K562 (cell line): ENCODE measurements at regions not wholly inside any gene's neighbourhood (a gene's known extent, or its start where the extent isn't known, plus 50 kb on each side); places are given as distances from the start of the nearest gene placed in this dataset.

ENCODE experiments used
- ATAC-seq: fragments of 200-7000 bp; cut with Tn5 transposase; 3 replicates; pipeline ENCODE4 v1.9.1; 2020; ENCODE audit warnings: moderate library complexity
- BruUV-seq: library from RNA; stranded (reverse); fragments of 400-500 nt; replicated peaks from 2 replicates; lab custom pipeline; 2021; lab: Mats Ljungman, UMichigan
- CTCF ChIA-PET: fragments of 300-600 bp; formaldehyde crosslinking; extraction: SDS; loops from one replicate; lab custom pipeline; 2021; ENCODE audit warnings: low intra/inter-chr PET ratio; lab: Yijun Ruan, JAX
- POLR2A ChIA-PET: fragments of 300-600, 350-650 bp; sonication (Branson Sonifier 250); formaldehyde crosslinking; extraction: SDS; loops from one replicate; lab custom pipeline; 2021; ENCODE audit warnings: antibody characterized with exemption, inconsistent platforms; lab: Yijun Ruan, JAX
- DNase-seq, 4 experiments: peaks; one replicate each; pipeline versions ENCODE4 v3.0.0 to v3.0.0-alpha.2; 2011 to 2018; ENCODE audit warnings: low spot score in 3 of 4, mixed read lengths in 3 of 4; ENCODE audit errors: extremely low read depth in 1 of 4
- FAIRE-seq: peaks from 2 replicates; lab custom pipeline; 2011; peaks lifted over from hg19 to GRCh38; lab: Jason Lieb, UNC
- H2AFZ ChIP-seq: 2 replicates; pipeline ENCODE4 v1.6.0; 2011; ENCODE audit warnings: low read depth, low read length, control low read depth, inconsistent platforms
- H3K27ac ChIP-seq: fragments of 200-600 bp; 3 replicates; pipeline ENCODE4 v1.8.0; 2011; ENCODE audit warnings: low read depth, mild to moderate bottlenecking, control low read depth, inconsistent platforms, low read length, moderate library complexity, mixed read lengths; ENCODE audit errors: extremely low read depth
- H3K27me3 ChIP-seq, 2 experiments: fragments of 300-600 bp in 1 of 2; 2 replicates in 1 of 2; 3 replicates in 1 of 2; pipeline versions ENCODE4 v1.6.0 to v1.8.0; 2011; ENCODE audit warnings: inconsistent platforms in 2 of 2, low read length in 2 of 2, mild to moderate bottlenecking in 1 of 2, mixed read lengths in 1 of 2, moderate library complexity in 1 of 2; ENCODE audit not compliant: control insufficient read depth in 2 of 2, insufficient read depth in 2 of 2
- H3K36me3 ChIP-seq: fragments of 300-600 bp; 3 replicates; pipeline ENCODE4 v1.8.0; 2011; ENCODE audit warnings: mild to moderate bottlenecking, low read length, inconsistent platforms; ENCODE audit not compliant: control insufficient read depth, insufficient read depth
- H3K4me1 ChIP-seq, 2 experiments: fragments of 200-600 bp in 1 of 2; replicated peaks in 1 of 2; 2 replicates in 1 of 2; 3 replicates in 1 of 2; pipeline versions ENCODE4 v1.5.1 to v1.8.0; 2011; ENCODE audit warnings: inconsistent platforms in 2 of 2, low read length in 2 of 2, mild to moderate bottlenecking in 1 of 2, mixed read lengths in 1 of 2, moderate library complexity in 1 of 2; ENCODE audit not compliant: control insufficient read depth in 2 of 2, insufficient read depth in 2 of 2
- H3K4me2 ChIP-seq: 2 replicates; pipeline ENCODE4 v1.6.1; 2011; ENCODE audit warnings: low read length, control low read depth, inconsistent platforms, mixed read lengths; ENCODE audit not compliant: insufficient read depth
- H3K4me3 ChIP-seq: fragments of 200-600 bp; sonication (generic), shearing (Covaris generic); 2 replicates; pipeline ENCODE4 v1.5.1; 2016; ENCODE audit warnings: control low read depth, inconsistent platforms
- H3K79me2 ChIP-seq: fragments of 200-600 bp; 3 replicates; pipeline ENCODE4 v1.8.0; 2011; ENCODE audit warnings: low read length, inconsistent platforms; ENCODE audit not compliant: control insufficient read depth, insufficient read depth
- H3K9ac ChIP-seq, 2 experiments: 2 replicates each; pipeline versions ENCODE4 v1.6.0 to v1.6.1; 2011; ENCODE audit warnings: low read depth in 2 of 2, low read length in 2 of 2, control low read depth in 1 of 2, inconsistent platforms in 1 of 2, mild to moderate bottlenecking in 1 of 2, mixed read lengths in 1 of 2; ENCODE audit not compliant: insufficient read depth in 1 of 2
- H3K9me1 ChIP-seq: one replicate; pipeline ENCODE4 v1.6.0; 2011; ENCODE audit warnings: inconsistent platforms, mild to moderate bottlenecking, low read length, moderate library complexity; ENCODE audit not compliant: control insufficient read depth, insufficient read depth
- H3K9me3 ChIP-seq: replicated peaks from 2 replicates; pipeline ENCODE4 v1.5.1; 2011; ENCODE audit warnings: low read depth, low read length, inconsistent platforms; ENCODE audit not compliant: control insufficient read depth, insufficient read depth
- H4K20me1 ChIP-seq: replicated peaks from 2 replicates; pipeline ENCODE4 v1.6.1; 2011; ENCODE audit warnings: low read length, inconsistent platforms, mixed read lengths; ENCODE audit not compliant: control insufficient read depth, insufficient read depth
- E2F8 ChIP-seq: fragments of 450-650 bp; IDR thresholded peaks from 2 replicates; pipeline ENCODE4 v1.7.1; 2018; ENCODE audit warnings: mild to moderate bottlenecking, low read depth; ENCODE audit not compliant: partially characterized antibody
- MTA2 ChIP-seq: fragments of 450-650 bp; IDR thresholded peaks from 2 replicates; pipeline ENCODE4 v1.6.1; 2016; ENCODE audit warnings: low read depth
- ZNF584 ChIP-seq: fragments of 200-800 bp; sonication (Bioruptor generic); IDR thresholded peaks from 2 replicates; pipeline ENCODE4 v1.6.1; 2016; ENCODE audit warnings: low read depth, mild to moderate bottlenecking, missing genetic modification characterization, missing compliant biosample characterization
- WGBS: fragments of 100-300 bp; shearing (Covaris generic); methylation state at CpG from one replicate; pipeline ENCODE4 v1.1.6; 2016; ENCODE audit warnings: low coverage, mixed read lengths; ENCODE audit not compliant: insufficient coverage; ENCODE audit errors: missing lambda C conversion rate; 5-methylcytosine and 5-hydroxymethylcytosine counted together
- in situ Hi-C: fragments of 300-500 bp; cut with MboI; formaldehyde crosslinking; loops from 4 replicates; pipeline ENCODE4 v1.15.0; 2018; ENCODE audit warnings: inconsistent platforms, mixed read lengths
- intact Hi-C: fragments of 100-400 bp; cut with micrococcal nuclease; formaldehyde crosslinking; loops from 2 replicates; pipeline ENCODE4 v1.14.2; 2022

- Histone ChIP-seq H3K79me2 (no peaks in the 10 kb centered on the region), H3K27ac (no peak overlapping the region), H3K9me1 (no peaks in the 10 kb centered on the region), H3K9me3 (no peaks in the 10 kb centered on the region), H4K20me1 (no peaks in the 10 kb centered on the region)
- ATAC-seq = no peak
- under 1% methylated on average over 8 of the region's 8 CpGs for WGBS
- TF ChIP-seq ZNF584 (CRISPR knock-in tag) (no peak), MTA2 (no peak), E2F8 (no peak)
- TF ChIP-seq, all 486 proteins: peak for 0
- Histone ChIP-seq H3K4me3 (no peak overlapping the region), H3K4me1 (no peaks in the 10 kb centered on the region), H3K4me2 (no peak overlapping the region), H3K9ac (no peak overlapping the region), H3K36me3 (no peaks in the 10 kb centered on the region), H3K27me3 (no peaks in the 10 kb centered on the region), H2AFZ (no peak overlapping the region)
- DNase-seq = no peak
- no peak for FAIRE-seq
- intact Hi-C loops (no loop called here), in situ Hi-C loops (no loop called here)
- ChIA-PET CTCF (no interaction called here), POLR2A (no interaction called here)
- no TSS peak for BruUV-seq
Measured at GRCh38 chr13:81658598-81659370, 1317.9 kb upstream of the SPRY2 start.
